ENCODE measurements at regions not wholly inside any gene's neighbourhood (a gene's known extent, or its start where the extent isn't known, plus 50 kb on each side); places are given as distances from the start of the nearest gene placed in this dataset.
"Not testable (repeated sequence)": the region's sequence is repeated elsewhere in the genome, so short reads cannot be mapped to it uniquely, and the experiment has no call there.

DNA sequence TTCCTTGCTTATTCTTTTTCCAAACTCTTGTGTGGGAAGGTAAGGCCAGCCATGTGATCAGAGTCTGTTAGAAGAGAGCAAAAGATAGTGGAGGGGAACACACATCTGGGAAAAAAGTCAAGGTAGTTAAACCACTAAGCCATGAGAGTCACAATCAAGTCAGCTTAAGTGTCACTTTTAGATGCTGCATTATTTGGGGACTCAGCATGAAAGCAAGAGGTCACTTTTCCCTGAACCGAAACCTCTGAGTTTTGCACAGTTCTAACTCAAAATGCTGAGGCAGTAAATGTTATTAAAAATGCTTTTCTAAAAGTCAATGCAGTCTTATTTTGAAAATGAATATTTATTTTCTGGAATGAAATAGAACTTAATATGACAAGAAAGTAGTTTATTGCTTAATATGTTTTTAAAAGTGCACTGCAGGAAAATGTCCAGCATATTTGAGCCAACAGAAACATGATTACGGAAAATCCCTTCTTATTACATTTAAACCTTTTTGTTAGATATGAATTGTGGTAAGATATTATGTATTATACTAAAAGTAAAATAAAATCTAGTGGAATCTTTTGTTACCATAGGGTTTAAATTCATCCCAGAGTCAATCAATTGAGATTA is 69.3 kb downstream of the RBM11 start:
- no peaks in the 10 kb centered on the region for H3K4me1 Mint-ChIP-seq (ENCODE audit: insufficient read depth, unreplicated experiment)
- H3K4me3 Mint-ChIP-seq (ENCODE audit: unreplicated experiment), result no peak overlapping the region
- no peak for DNase-seq (ENCODE audit: unreplicated experiment)
- H3K27ac Mint-ChIP-seq (ENCODE audit: low read depth, unreplicated experiment), result no peak overlapping the region
- H3K9me3 Mint-ChIP-seq (ENCODE audit: unreplicated experiment), result no peaks in the 10 kb centered on the region
- no peaks in the 10 kb centered on the region for H3K36me3 Mint-ChIP-seq (ENCODE audit: insufficient read depth, unreplicated experiment)
- TF ChIP-seq, protein P1, sequence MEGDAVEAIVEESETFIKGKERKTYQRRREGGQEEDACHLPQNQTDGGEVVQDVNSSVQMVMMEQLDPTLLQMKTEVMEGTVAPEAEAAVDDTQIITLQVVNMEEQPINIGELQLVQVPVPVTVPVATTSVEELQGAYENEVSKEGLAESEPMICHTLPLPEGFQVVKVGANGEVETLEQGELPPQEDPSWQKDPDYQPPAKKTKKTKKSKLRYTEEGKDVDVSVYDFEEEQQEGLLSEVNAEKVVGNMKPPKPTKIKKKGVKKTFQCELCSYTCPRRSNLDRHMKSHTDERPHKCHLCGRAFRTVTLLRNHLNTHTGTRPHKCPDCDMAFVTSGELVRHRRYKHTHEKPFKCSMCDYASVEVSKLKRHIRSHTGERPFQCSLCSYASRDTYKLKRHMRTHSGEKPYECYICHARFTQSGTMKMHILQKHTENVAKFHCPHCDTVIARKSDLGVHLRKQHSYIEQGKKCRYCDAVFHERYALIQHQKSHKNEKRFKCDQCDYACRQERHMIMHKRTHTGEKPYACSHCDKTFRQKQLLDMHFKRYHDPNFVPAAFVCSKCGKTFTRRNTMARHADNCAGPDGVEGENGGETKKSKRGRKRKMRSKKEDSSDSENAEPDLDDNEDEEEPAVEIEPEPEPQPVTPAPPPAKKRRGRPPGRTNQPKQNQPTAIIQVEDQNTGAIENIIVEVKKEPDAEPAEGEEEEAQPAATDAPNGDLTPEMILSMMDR (IDR thresholded peaks at IDR 0.05; ENCODE audit: unreplicated experiment), result no peak
- POLR2A ChIA-PET, result no interaction called here
- intact Hi-C loops (cut with micrococcal nuclease), result no loop called here
- no TSS peak for BruUV-seq (replicated peaks)
- CTCF ChIA-PET, result interaction anchor here (2.6 kb wide), 1 partner anchor 25 kb away, joined by 10 read pairs; no protein-coding TSS in a partner anchor
- H3K27me3 Mint-ChIP-seq (ENCODE audit: insufficient read depth, unreplicated experiment), result no peaks in the 10 kb centered on the region

DNA sequence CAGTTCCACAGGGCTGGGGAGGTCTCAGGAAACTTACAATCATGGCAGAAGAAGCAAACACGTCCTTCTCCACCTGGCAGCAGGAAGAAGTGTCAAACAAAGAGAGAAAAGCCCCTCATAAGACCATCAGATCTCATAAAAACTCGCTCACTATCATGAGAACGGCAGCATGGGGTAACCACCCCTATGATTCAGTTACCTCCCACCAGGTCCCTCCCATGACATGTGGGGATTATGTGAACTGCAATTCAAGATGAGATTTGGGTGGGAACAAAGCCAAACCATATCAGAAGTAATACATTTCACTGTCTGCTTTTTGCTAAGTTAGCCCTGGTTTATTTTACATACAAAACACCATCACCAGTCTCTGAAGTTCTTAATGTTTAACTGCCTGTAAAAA is 68.5 kb downstream of the RBM11 start:
- Mint-ChIP-seq H3K36me3 (ENCODE audit: insufficient read depth, unreplicated experiment) (no peaks in the 10 kb centered on the region), H3K27me3 (ENCODE audit: insufficient read depth, unreplicated experiment) (no peaks in the 10 kb centered on the region), H3K9me3 (ENCODE audit: unreplicated experiment) (no peaks in the 10 kb centered on the region), H3K4me1 (ENCODE audit: insufficient read depth, unreplicated experiment) (no peaks in the 10 kb centered on the region), H3K4me3 (ENCODE audit: unreplicated experiment) (no peak overlapping the region), H3K27ac (ENCODE audit: low read depth, unreplicated experiment) (no peak overlapping the region)
- BruUV-seq (replicated peaks), result no TSS peak
- intact Hi-C loops (cut with micrococcal nuclease), result no loop called here
- CTCF ChIA-PET, result interaction anchor here (1.3 kb wide), 1 partner anchor 25 kb away, joined by 4 read pairs; no protein-coding TSS in a partner anchor
- DNase-seq (ENCODE audit: unreplicated experiment), result no peak
- TF ChIP-seq, protein P1 (IDR thresholded peaks at IDR 0.05; ENCODE audit: unreplicated experiment), result no peak
- POLR2A ChIA-PET, result no interaction called here

DNA sequence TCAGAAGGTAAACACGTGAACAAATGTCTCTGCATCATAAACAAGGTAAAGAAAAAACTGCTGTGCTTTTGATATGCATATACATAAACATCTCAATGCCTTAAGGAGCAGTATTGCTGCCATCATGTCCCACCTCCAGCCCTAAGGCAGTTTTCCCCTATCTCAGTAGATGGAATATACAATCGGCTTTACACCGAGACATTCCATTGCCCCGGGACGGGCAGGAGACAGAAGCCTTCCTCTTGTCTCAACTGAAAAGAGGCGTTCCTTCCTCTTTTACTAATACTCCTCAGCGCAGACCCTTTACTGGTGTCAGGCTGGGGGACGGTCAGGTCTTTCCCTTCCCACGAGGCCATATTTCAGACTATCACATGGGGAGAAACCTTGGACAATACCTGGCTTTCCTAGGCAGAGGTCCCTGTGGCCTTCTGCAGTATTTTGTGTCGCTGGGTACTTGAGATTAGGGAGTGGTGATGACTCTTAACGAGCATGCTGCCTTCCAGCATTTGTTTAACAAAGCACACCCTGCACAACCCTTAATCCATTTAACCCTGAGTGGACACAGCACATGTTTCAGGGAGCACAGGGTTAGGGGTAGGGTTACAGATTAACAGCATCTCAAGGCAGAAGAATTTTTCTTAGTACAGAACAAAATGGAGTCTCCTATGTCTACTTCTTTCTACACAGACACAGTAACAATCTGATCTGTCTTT is 65.4 kb downstream of the RBM11 start:
- BruUV-seq (replicated peaks); H3K36me3 Mint-ChIP-seq (ENCODE audit: insufficient read depth, unreplicated experiment); CTCF ChIA-PET; H3K27me3 Mint-ChIP-seq (ENCODE audit: insufficient read depth, unreplicated experiment); H3K9me3 Mint-ChIP-seq (ENCODE audit: unreplicated experiment); H3K4me3 Mint-ChIP-seq (ENCODE audit: unreplicated experiment); DNase-seq (ENCODE audit: unreplicated experiment); intact Hi-C loops (cut with micrococcal nuclease); POLR2A ChIA-PET; H3K4me1 Mint-ChIP-seq (ENCODE audit: insufficient read depth, unreplicated experiment); H3K27ac Mint-ChIP-seq (ENCODE audit: low read depth, unreplicated experiment): not testable (repeated sequence)
